SHP77 treated with DMSO at 0.1 percent for 48 hours (cell line): ENCODE measurements at regions not wholly inside any gene's neighbourhood (a gene's known extent, or its start where the extent isn't known, plus 50 kb on each side); places are given as distances from the start of the nearest gene placed in this dataset.

Experiments
- DNase-seq: peaks from one replicate; lab custom pipeline; 2025; lab: John Stamatoyannopoulos, UW

GRCh38 chr5:2986301-2986700 is 234.8 kb upstream of the IRX2 start:
- DNase-seq, result no peak

GRCh38 chr5:2985718-2986117 is 234.2 kb upstream of the IRX2 start:
- DNase-seq, result no peak

DNA sequence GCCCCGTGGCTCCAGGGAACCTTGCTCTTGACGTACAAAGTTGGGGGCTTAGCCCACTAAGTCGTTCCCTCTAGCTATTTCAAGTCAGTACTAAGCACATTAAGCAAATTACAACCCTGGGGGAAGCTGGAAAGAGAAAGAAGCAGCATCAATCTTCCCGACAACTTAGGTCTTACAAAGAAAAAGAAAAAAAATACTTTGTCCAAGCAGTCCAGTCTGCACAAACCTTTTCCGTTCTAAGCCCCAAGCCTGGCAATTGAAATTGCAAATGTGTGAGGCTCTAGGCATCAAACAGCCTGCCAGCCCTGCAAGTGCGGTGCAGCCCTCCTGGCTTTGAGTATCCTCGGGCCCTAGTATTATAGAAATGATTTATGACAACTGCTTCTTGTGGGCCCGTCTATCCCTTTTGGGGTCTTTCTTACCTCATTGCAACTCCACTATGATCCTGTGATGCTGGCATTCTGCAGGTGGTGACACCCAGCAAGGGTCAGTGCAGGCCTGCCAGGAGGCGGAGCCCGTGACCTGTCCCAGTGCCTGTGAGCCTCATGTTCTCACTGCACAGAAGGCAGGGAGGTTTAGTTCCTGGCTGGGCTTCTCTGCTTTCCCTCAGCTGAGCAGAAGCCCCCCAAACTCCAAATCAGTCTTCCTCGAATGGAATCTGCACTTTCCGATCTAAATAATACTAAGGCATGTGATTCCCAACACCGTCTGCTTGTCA is 232.3 kb upstream of the IRX2 start:
- DNase-seq, result no peak

DNA sequence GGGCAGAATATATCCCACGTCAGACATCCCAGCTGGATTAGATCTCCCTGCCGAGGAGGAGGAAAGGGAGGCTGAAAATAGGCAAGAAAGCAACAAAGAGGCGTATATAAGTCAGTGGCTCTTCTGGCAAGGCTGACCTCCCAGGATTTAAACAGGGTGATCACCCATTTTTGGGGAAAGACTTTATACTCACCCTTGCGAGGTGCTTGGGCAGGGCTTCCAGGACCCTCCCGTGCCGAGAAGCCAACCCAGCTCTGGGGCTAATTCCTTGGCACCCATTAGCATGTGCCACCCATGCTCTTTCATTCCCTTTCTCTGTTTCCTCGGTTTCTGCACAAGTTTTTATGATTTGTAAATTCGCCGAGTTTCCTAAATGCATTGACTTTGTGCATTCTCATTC is 230.2 kb upstream of the IRX2 start:
- no peak for DNase-seq

DNA sequence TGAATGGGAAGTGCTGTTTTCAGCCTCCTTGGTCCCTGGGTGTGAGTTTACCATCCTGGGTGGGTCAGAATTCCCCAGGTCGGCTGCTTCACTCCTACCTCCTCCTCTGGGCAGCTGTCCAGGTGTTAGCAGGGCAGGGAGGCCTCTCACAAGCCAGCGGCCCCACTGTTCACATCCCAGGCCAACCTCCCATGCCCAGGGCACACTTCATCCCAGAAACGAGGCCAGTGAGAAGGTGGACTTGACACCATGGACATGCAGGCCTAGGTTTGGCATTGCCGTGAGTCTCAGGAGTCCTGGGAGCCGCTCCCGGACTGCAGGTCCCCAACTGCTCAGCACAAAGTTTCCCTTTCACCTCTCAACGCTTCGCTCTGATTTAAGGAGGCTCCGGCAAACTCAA is 229.6 kb upstream of the IRX2 start:
- no peak for DNase-seq

GRCh38 chr5:2960294-2960693 is 208.8 kb upstream of the IRX2 start:
- no peak for DNase-seq

- no peak for DNase-seq
Observed at GRCh38 chr5:2958976-2959375, 207.5 kb upstream of the IRX2 start.

GRCh38 chr5:2948875-2949274 is 197.4 kb upstream of the IRX2 start:
- no peak for DNase-seq

DNA sequence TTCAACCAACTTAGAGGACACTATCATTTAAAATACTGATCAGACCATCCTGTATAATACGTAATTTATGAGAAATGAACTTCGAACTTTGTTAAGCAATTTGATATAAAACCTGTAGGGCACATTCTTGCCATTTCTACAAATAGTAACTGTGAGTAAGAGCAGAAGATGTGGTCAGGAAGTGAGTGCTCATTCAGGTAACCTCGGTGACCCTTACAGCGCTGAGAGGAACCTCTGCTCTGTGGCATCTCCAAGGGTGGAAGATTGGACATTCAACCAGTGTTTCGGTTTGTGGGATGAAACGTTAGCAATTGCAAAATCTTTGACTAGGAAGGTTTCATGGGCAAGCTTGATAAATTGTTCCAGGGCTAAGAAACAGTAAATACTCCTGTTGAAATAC is 194.8 kb upstream of the IRX2 start:
- DNase-seq, result no peak

DNA sequence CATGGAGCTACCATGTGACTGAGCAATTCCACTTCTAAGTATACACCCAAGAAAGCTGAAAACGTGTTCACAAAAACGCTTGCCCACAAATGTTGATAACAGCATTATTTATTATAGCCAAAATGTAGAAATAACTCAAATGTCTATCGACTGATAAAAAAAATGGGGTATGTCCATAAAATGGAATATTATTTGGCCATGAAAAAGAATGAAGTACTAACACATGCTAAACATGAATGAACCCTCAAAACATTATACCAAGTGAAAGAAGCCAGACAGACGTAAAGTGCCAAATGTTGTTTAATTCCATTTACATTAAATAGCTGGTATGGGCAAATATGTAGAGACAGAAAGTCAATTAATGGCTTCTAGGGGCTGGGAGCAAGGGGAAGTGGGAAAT is 184.9 kb upstream of the IRX2 start:
- no peak for DNase-seq

- no peak for DNase-seq
Observed at GRCh38 chr5:2929779-2930178, 178.3 kb upstream of the IRX2 start.

DNA sequence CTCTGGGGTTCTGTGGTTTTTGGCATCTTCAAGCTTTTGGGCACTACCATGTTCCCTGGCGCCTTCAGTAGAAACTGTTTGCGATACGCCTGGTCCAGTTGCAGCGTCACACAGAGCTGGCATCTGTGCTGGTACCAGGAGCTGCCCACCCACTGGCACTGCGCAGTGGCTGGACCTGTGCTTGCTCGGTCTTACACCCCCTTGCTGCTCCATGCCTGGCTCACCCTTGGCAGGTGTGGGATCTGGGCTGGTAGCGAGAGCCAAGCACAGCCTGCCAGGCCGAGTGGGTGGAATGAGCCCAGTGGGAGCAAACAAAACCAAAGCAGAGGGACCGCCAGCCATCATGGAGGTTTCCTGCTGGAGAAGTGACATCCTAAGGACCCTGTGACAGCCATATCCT is 170.2 kb upstream of the IRX2 start:
- no peak for DNase-seq

DNA sequence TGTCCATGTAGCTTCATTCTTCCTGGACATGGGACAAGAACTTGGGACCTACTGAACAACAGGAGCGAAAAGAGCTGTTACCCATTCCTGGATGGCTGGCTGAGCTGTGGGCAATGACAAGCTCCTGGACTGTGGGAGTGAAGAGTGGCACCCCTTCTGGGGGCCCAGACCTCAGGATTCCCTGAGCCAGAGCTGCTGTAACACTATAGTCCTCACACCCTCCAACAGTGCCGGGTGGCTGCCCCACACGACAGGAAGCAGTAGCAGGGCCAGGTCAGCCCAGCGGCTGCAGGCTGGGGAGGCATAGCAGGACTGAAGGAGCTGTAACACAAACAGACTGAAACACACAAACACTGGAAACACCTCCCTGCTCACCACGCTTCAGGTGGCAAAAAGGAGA is 169.7 kb upstream of the IRX2 start:
- DNase-seq, result no peak

GRCh38 chr5:2920312-2920711 is 168.8 kb upstream of the IRX2 start:
- DNase-seq, result no peak

DNA sequence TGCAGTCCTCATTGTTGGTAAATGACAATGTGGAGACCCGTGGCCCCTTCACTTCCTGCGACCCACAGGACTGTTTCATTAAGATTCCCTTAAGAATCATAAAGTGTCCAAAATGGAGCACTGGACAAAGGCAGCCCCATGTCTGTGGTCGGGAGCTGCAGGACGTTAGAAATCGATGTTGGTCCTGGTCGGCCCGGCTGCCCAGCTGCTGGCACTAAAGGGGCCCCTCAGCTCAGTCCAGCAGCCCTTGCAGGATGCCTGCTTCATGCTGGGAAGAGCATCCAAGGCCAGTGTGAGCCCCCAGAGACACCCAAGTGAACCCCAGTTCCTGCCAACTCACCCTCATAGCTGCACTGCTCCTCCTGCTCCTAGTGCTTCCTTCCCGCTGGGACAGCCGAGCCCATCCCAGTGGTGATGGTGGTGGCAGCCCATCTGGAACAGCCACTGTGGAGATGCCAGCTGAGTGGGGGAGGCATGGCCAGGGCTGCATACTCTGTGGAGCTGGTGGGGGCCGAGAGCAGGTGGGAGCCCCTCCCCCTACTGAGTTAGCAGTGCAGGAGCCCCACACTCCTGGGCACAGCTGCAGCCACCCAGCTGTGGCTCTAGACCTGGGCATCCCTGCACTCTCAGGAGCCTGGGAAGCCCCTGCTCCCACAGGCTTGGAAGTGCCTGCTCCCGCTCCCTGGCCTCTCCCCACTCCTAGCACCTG is 168.0 kb upstream of the IRX2 start:
- DNase-seq, result no peak

- no peak for DNase-seq
Observed at GRCh38 chr5:2917524-2917923, 166.0 kb upstream of the IRX2 start.

- no peak for DNase-seq
Observed at GRCh38 chr5:2917093-2917492, 165.6 kb upstream of the IRX2 start.

DNA sequence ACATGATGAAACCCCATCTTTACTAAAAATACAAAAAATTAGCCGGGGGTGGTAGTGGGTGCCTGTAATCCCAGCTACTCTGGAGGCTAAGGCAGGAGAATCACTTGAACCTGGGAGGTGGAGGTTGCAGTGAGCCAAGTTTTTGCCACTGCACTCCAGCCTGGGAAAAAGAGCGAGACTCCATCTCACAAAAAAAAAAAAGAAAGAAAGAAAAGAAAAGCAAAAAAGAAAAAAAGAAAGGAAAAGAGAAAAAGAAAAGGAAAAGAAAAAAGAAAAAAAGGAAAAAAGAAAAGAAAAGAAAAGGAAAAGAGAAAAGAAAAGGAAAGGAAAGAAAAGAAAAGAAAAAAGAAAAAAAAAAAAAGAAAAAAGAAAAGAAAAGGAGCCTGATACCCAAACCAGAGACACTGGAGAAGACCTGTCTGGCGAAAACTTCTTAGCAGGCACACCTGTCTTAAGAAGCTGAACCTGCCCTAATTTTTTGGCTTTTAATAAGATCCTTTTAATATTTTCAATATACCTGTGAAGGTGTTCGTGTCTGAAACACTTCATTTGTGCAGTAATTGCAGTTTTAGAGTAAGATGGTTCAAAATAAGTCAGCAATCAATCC is 164.7 kb upstream of the IRX2 start:
- DNase-seq, result no peak

DNA sequence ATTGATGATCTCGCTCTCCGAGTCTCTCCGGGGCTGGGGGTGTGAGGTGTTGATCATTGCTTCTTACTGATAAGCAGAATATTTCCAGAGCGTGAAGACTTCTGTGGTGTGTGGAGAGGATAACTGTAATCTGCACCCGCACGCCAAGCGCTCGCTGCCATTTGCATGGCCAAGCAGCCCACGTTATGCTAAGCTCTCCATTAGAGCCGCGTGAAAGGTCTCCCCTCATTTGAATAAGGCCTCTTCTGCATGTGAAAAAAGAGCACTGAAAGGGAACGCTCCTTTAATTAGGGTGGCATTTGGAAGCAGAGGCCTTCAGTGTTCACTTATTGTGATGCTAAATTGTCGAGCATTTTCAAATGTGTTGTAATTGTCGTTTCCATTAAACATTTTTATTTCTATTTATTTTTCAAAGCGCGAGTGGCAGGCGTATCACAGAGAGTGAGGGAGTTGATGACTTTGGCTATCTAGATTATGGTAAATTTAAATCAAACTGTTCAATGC is 163.6 kb upstream of the IRX2 start:
- no peak for DNase-seq

DNA sequence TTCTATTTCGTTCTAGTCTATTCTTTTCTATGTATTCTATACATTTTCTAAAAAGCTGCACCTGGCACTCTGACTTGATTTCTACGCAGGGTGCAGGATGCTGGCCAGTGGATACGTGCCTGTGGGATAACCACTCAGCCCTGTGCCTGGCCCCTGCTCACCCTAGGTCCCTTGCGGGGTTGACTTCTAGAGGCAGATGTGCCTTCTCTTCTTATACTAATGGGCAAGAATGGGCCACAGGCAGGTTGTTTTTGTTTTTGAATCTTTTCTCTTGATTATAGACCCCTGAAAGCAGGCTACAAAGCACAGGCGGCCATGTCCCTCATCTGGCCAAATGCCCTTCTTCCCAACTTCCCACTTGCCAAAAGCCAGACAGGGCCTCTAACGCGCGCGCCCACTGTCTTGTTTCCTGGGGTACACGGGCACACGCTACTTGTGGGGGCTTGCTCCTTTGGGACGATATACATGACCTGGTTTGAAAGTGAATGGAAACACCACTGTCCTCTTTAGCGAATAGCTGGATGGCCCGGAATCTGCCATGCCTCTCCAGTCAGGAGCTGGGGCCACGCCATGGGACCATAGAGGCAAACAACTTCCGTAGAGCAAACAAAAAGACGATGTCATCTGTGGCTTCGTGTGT is 162.7 kb upstream of the IRX2 start:
- no peak for DNase-seq

GRCh38 chr5:2913281-2913680 is 161.8 kb upstream of the IRX2 start:
- DNase-seq, result no peak

GRCh38 chr5:2912741-2913140 is 161.3 kb upstream of the IRX2 start:
- DNase-seq, result no peak
